Colonic mucosa (tissue), 4 donors: ENCODE measurements at regions not wholly inside any gene's neighbourhood (a gene's known extent, or its start where the extent isn't known, plus 50 kb on each side); places are given as distances from the start of the nearest gene placed in this dataset.

Experiments used
- DNase-seq: peaks from one replicate; pipeline ENCODE4 v3.0.0-alpha.2; 2020
- H3K27ac ChIP-seq: fragments of 200-600 bp; one replicate; pipeline ENCODE4 v1.8.0; 2021
- H3K27me3 ChIP-seq: fragments of 200-600 bp; one replicate; pipeline ENCODE4 v1.8.0; 2021
- H3K36me3 ChIP-seq: fragments of 200-600 bp; one replicate; pipeline ENCODE4 v1.8.0; 2021
- H3K4me1 ChIP-seq: fragments of 200-600 bp; one replicate; pipeline ENCODE4 v1.8.0; 2021; ENCODE audit warnings: mild to moderate bottlenecking
- H3K4me3 ChIP-seq: fragments of 200-600 bp; one replicate; pipeline ENCODE4 v1.8.0; 2021
- H3K9ac ChIP-seq, 2 donors: one replicate each; pipeline ENCODE4 v1.7.0; 2013; ENCODE audit warnings: control low read depth in 2 of 2, low read depth in 2 of 2, low read length in 2 of 2
- H3K9me3 ChIP-seq: fragments of 200-600 bp; one replicate; pipeline ENCODE4 v1.8.0; 2021
- intact Hi-C: fragments of 100-400 bp; cut with DNase I; formaldehyde crosslinking; loops from one replicate; pipeline ENCODE4 v1.14.1; 2022
- TF ChIP-seq, protein P1 (sequence below): fragments of 200-600 bp; IDR thresholded peaks from one replicate; pipeline ENCODE4 v1.8.0; 2022; ENCODE audit warnings: antibody characterized with exemption, mild to moderate bottlenecking
- donor health status: healthy.
- donor health status: DM: no; HTN: no; CAD: no.
- donor health status: DM: no; HTN: no; CAD: no.

GRCh38 chr1:38640371-38640770, 219.2 kb downstream of the RRAGC start:
- Histone ChIP-seq H3K4me1 (no peaks in the 10 kb centered on the region), H3K36me3 (no peaks in the 10 kb centered on the region), H3K4me3 (no peak overlapping the region), H3K27ac (no peak overlapping the region), H3K27me3 (no peaks in the 10 kb centered on the region), H3K9me3 (no peaks in the 10 kb centered on the region), H3K9ac (no peak overlapping the region)
- intact Hi-C loops, result no loop called here
- TF ChIP-seq, protein P1, sequence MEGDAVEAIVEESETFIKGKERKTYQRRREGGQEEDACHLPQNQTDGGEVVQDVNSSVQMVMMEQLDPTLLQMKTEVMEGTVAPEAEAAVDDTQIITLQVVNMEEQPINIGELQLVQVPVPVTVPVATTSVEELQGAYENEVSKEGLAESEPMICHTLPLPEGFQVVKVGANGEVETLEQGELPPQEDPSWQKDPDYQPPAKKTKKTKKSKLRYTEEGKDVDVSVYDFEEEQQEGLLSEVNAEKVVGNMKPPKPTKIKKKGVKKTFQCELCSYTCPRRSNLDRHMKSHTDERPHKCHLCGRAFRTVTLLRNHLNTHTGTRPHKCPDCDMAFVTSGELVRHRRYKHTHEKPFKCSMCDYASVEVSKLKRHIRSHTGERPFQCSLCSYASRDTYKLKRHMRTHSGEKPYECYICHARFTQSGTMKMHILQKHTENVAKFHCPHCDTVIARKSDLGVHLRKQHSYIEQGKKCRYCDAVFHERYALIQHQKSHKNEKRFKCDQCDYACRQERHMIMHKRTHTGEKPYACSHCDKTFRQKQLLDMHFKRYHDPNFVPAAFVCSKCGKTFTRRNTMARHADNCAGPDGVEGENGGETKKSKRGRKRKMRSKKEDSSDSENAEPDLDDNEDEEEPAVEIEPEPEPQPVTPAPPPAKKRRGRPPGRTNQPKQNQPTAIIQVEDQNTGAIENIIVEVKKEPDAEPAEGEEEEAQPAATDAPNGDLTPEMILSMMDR, result no peak
- no peak for DNase-seq

- no peak overlapping the region for H3K27ac ChIP-seq
Measured at GRCh38 chr1:38628241-38628640, 231.3 kb downstream of the RRAGC start.

GRCh38 chr1:38625939-38626338, 233.6 kb downstream of the RRAGC start:
- TF ChIP-seq, protein P1, result no peak
- H3K9me3 ChIP-seq, result no peaks in the 10 kb centered on the region
- H3K4me3 ChIP-seq, result no peak overlapping the region
- H3K27me3 ChIP-seq, result no peaks in the 10 kb centered on the region
- DNase-seq, result no peak
- no peaks in the 10 kb centered on the region for H3K4me1 ChIP-seq
- H3K9ac ChIP-seq, result no peak overlapping the region
- H3K27ac ChIP-seq, result no peak overlapping the region
- intact Hi-C loops, result no loop called here
- H3K36me3 ChIP-seq, result no peaks in the 10 kb centered on the region

More at GRCh38 chr1:38628241-38628640, 231.3 kb downstream of the RRAGC start:
- intact Hi-C loops, result no loop called here
- TF ChIP-seq, protein P1, result no peak
- no peaks in the 10 kb centered on the region for H3K27me3 ChIP-seq
- no peak for DNase-seq
- no peaks in the 10 kb centered on the region for H3K4me1 ChIP-seq
- H3K9ac ChIP-seq, result no peak overlapping the region
- H3K4me3 ChIP-seq, result no peak overlapping the region
- H3K9me3 ChIP-seq, result no peaks in the 10 kb centered on the region
- H3K36me3 ChIP-seq, result no peaks in the 10 kb centered on the region

DNA sequence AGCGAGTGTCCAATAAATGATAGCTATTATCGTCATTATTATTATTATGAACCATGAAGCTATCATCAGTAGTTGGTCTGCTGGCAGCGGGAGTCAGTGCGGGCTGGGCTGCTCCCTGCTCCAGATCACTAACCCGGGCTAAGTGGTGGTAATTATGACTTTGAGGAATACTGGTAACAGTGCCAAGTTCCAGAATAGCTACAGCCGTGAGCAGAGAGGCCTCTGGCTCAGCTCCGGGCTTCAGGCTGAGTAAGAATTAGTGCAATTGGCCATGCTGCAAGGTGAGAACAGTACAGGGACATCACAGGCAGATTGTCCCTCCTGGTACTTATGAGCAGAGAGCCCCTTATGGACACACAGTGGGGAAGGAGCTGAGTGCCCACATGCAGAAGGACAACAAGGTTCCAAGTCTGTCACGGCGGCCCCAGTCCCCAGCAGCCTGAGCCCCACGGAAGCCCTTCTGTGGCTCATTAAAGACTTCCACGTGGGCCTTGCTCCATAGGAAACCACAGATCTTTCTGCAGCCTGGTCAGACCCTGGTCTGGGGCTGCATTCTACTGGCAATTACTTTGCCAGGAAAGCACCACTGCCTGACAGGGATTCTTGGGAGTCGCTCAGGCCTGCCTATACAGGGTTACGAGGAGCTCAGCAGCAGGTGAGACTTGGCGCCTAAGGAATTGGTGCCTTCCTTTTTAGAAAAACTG, 235.1 kb downstream of the RRAGC start:
- TF ChIP-seq, protein P1, result no peak
- H3K9ac ChIP-seq, result no peak overlapping the region
- H3K9me3 ChIP-seq, result no peaks in the 10 kb centered on the region
- no peak for DNase-seq
- H3K27ac ChIP-seq, result no peak overlapping the region
- no peaks in the 10 kb centered on the region for H3K27me3 ChIP-seq
- H3K4me1 ChIP-seq, result no peaks in the 10 kb centered on the region
- no peaks in the 10 kb centered on the region for H3K36me3 ChIP-seq
- intact Hi-C loops, result no loop called here
- no peak overlapping the region for H3K4me3 ChIP-seq

GRCh38 chr1:38623529-38623928, 236.0 kb downstream of the RRAGC start:
- H3K4me1 ChIP-seq, result no peaks in the 10 kb centered on the region
- H3K9me3 ChIP-seq, result no peaks in the 10 kb centered on the region
- H3K9ac ChIP-seq, result no peak overlapping the region
- no peaks in the 10 kb centered on the region for H3K36me3 ChIP-seq
- DNase-seq, result no peak
- intact Hi-C loops, result no loop called here
- no peak overlapping the region for H3K4me3 ChIP-seq
- no peak overlapping the region for H3K27ac ChIP-seq
- TF ChIP-seq, protein P1, result no peak
- H3K27me3 ChIP-seq, result no peaks in the 10 kb centered on the region
